Testis (tissue), 2 donors: ENCODE measurements at regions not wholly inside any gene's neighbourhood (a gene's known extent, or its start where the extent isn't known, plus 50 kb on each side); places are given as distances from the start of the nearest gene placed in this dataset.

Experiments used
- POLR2A ChIP-seq: fragments of 450-650 bp; IDR thresholded peaks from one replicate; pipeline ENCODE4 v1.6.1; 2017; ENCODE audit warnings: antibody characterized with exemption, mild to moderate bottlenecking, moderate library complexity
- TF ChIP-seq, protein P1 (sequence below), 3 experiments: fragments of 450-650 bp in 2 of 3; fragments of 200-600 bp in 1 of 3; sonication (generic) in 1 of 3; IDR thresholded peaks; one replicate each; pipeline ENCODE4 v1.5.1; 2016 to 2019; ENCODE audit warnings: antibody characterized with exemption in 3 of 3, mild to moderate bottlenecking in 2 of 3, moderate library complexity in 1 of 3

DNA sequence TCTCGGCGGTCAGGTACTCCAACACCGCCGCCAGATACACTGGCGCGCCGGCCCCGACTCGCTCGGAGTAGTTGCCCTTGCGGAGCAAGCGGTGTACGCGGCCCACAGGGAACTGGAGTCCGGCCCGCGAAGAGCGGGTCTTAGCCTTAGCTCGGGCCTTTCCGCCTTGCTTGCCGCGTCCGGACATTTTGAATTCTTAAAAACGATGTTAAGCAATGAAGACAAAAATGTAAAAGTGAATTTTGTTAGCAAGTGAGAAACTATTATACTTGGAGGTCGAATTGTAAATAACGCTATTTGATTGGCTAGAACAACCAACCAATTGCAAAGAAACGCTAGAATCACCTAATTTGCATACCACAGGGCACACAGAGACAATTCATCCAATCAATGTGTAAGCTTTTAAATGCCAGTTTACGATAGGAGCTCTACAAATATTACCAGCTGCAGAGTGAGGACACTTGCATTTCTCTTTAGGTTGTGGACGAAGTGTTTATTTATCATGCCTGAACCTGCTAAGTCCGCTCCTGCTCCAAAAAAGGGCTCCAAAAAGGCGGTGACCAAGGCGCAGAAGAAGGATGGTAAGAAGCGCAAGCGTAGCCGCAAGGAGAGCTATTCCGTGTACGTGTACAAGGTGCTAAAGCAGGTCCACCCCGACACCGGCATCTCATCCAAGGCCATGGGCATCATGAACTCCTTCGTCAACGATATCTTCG lies 112.0 kb downstream of the HFE start:
- TF ChIP-seq, protein P1, sequence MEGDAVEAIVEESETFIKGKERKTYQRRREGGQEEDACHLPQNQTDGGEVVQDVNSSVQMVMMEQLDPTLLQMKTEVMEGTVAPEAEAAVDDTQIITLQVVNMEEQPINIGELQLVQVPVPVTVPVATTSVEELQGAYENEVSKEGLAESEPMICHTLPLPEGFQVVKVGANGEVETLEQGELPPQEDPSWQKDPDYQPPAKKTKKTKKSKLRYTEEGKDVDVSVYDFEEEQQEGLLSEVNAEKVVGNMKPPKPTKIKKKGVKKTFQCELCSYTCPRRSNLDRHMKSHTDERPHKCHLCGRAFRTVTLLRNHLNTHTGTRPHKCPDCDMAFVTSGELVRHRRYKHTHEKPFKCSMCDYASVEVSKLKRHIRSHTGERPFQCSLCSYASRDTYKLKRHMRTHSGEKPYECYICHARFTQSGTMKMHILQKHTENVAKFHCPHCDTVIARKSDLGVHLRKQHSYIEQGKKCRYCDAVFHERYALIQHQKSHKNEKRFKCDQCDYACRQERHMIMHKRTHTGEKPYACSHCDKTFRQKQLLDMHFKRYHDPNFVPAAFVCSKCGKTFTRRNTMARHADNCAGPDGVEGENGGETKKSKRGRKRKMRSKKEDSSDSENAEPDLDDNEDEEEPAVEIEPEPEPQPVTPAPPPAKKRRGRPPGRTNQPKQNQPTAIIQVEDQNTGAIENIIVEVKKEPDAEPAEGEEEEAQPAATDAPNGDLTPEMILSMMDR (IDR thresholded peaks at IDR 0.05): no peak
- TF ChIP-seq POLR2A: peak; percentile 38
